ENCODE measurements at regions not wholly inside any gene's neighbourhood (a gene's known extent, or its start where the extent isn't known, plus 50 kb on each side); places are given as distances from the start of the nearest gene placed in this dataset.

- Histone ChIP-seq H3K9me3 (ENCODE audit: control insufficient read depth in 2 of 2, insufficient read depth in 1 of 2, low read depth in 1 of 2, low read length in 1 of 2) (peaks cover 0 to 3% of the 10 kb centered on the region in 2 donors), H3K36me3 (ENCODE audit: control insufficient read depth in 2 of 2, insufficient read depth in 2 of 2, low read length in 1 of 2) (no peaks in the 10 kb centered on the region), H3K4me1 (ENCODE audit: control insufficient read depth in 2 of 2, insufficient read depth in 2 of 2, low read length in 1 of 2) (peaks cover 2 to 3% of the 10 kb centered on the region in 2 donors), H3K4me3 (ENCODE audit: low read depth in 1 of 2, low read length in 2 of 2) (no peak overlapping the region), H3K27ac (ENCODE audit: low read depth in 2 of 2, low read length in 1 of 2) (no peak overlapping the region), H3K27me3 (ENCODE audit: control insufficient read depth in 1 of 2, insufficient read depth in 2 of 2, low read length in 2 of 2) (no peaks in the 10 kb centered on the region)
- 74 to 77% methylated on average over 3 of the region's 3 CpGs for WGBS, 2 donors
Measured at GRCh38 chr11:112778877-112779266, 182.3 kb upstream of the NCAM1 start.

- Histone ChIP-seq H3K27me3 (ENCODE audit: control insufficient read depth in 1 of 2, insufficient read depth in 2 of 2, low read length in 2 of 2) (no peaks in the 10 kb centered on the region), H3K36me3 (ENCODE audit: control insufficient read depth in 2 of 2, insufficient read depth in 2 of 2, low read length in 1 of 2) (no peaks in the 10 kb centered on the region), H3K9me3 (ENCODE audit: control insufficient read depth in 2 of 2, insufficient read depth in 1 of 2, low read depth in 1 of 2, low read length in 1 of 2) (peaks cover 0 to 3% of the 10 kb centered on the region in 2 donors), H3K27ac (ENCODE audit: low read depth in 2 of 2, low read length in 1 of 2) (no peak overlapping the region), H3K4me1 (ENCODE audit: control insufficient read depth in 2 of 2, insufficient read depth in 2 of 2, low read length in 1 of 2) (peaks cover 3 to 5% of the 10 kb centered on the region in 2 donors), H3K4me3 (ENCODE audit: low read depth in 1 of 2, low read length in 2 of 2) (no peak overlapping the region)
- 62 to 66% methylated on average over 19 of the region's 19 CpGs for WGBS, 2 donors
Measured at GRCh38 chr11:112780351-112781087, 180.7 kb upstream of the NCAM1 start.

GRCh38 chr11:112783945-112784322 is 177.3 kb upstream of the NCAM1 start:
- Histone ChIP-seq H3K36me3 (ENCODE audit: control insufficient read depth in 2 of 2, insufficient read depth in 2 of 2, low read length in 1 of 2) (no peaks in the 10 kb centered on the region), H3K27me3 (ENCODE audit: control insufficient read depth in 1 of 2, insufficient read depth in 2 of 2, low read length in 2 of 2) (no peaks in the 10 kb centered on the region), H3K4me3 (ENCODE audit: low read depth in 1 of 2, low read length in 2 of 2) (no peak overlapping the region), H3K27ac (ENCODE audit: low read depth in 2 of 2, low read length in 1 of 2) (no peak overlapping the region), H3K9me3 (ENCODE audit: control insufficient read depth in 2 of 2, insufficient read depth in 1 of 2, low read depth in 1 of 2, low read length in 1 of 2) (peaks cover 0 to 3% of the 10 kb centered on the region in 2 donors), H3K4me1 (ENCODE audit: control insufficient read depth in 2 of 2, insufficient read depth in 2 of 2, low read length in 1 of 2) (peaks cover 3 to 5% of the 10 kb centered on the region in 2 donors)
- WGBS, 2 donors: 79 to 88% methylated on average over 4 of the region's 4 CpGs

DNA sequence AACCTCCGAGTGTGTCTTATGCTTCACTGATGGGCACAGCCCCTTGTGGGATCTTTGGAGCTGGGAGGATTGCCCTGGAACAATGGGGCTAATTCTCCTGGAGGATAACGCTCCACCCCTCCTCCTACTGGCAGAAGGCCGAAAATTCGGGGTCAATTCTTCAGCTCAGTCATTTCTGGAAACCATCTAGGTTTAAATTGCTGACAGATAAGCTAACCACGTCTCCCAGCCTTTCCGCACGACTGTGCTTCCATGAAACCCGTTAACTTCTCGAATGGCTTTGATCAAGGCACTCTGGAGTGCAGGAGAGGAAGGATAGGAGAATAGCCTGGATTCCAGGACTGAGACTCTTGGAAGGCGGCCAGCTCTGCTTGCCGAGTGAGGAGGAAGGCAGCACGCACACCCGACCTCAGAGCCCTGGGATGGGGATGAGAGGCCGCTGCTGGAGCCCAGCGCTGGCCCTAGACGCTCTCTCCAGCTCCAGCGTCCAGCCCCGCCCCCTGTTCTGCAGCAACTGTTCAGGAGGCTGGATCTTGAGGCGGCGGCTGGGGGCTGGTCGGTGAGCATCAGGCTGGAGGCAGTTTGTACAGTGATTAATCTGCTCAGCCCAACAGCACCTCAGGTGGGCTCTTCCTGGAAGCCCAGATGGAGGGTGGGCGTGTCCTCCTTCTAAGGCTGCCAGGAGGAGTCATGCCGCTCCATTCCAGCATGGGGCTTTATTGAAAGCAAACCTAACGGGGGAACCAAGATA is 176.7 kb upstream of the NCAM1 start:
- Histone ChIP-seq H3K36me3 (ENCODE audit: control insufficient read depth in 2 of 2, insufficient read depth in 2 of 2, low read length in 1 of 2) (no peaks in the 10 kb centered on the region), H3K27me3 (ENCODE audit: control insufficient read depth in 1 of 2, insufficient read depth in 2 of 2, low read length in 2 of 2) (no peaks in the 10 kb centered on the region), H3K9me3 (ENCODE audit: control insufficient read depth in 2 of 2, insufficient read depth in 1 of 2, low read depth in 1 of 2, low read length in 1 of 2) (peaks cover 0 to 3% of the 10 kb centered on the region in 2 donors), H3K27ac (ENCODE audit: low read depth in 2 of 2, low read length in 1 of 2) (no peak overlapping the region), H3K4me1 (ENCODE audit: control insufficient read depth in 2 of 2, insufficient read depth in 2 of 2, low read length in 1 of 2) (peaks cover 3 to 5% of the 10 kb centered on the region in 2 donors), H3K4me3 (ENCODE audit: low read depth in 1 of 2, low read length in 2 of 2) (no peak overlapping the region)
- 45 to 51% methylated on average over 24 of the region's 24 CpGs for WGBS, 2 donors

- Histone ChIP-seq H3K4me1 (ENCODE audit: control insufficient read depth in 2 of 2, insufficient read depth in 2 of 2, low read length in 1 of 2) (peaks cover 3 to 5% of the 10 kb centered on the region in 2 donors), H3K36me3 (ENCODE audit: control insufficient read depth in 2 of 2, insufficient read depth in 2 of 2, low read length in 1 of 2) (no peaks in the 10 kb centered on the region), H3K27me3 (ENCODE audit: control insufficient read depth in 1 of 2, insufficient read depth in 2 of 2, low read length in 2 of 2) (no peaks in the 10 kb centered on the region), H3K27ac (ENCODE audit: low read depth in 2 of 2, low read length in 1 of 2) (no peak overlapping the region), H3K9me3 (ENCODE audit: control insufficient read depth in 2 of 2, insufficient read depth in 1 of 2, low read depth in 1 of 2, low read length in 1 of 2) (no peaks in the 10 kb centered on the region), H3K4me3 (ENCODE audit: low read depth in 1 of 2, low read length in 2 of 2) (no peak overlapping the region)
- WGBS, 2 donors: 51 to 53% methylated on average over 7 of the region's 7 CpGs
Measured at GRCh38 chr11:112785149-112785548, 176.1 kb upstream of the NCAM1 start.

DNA sequence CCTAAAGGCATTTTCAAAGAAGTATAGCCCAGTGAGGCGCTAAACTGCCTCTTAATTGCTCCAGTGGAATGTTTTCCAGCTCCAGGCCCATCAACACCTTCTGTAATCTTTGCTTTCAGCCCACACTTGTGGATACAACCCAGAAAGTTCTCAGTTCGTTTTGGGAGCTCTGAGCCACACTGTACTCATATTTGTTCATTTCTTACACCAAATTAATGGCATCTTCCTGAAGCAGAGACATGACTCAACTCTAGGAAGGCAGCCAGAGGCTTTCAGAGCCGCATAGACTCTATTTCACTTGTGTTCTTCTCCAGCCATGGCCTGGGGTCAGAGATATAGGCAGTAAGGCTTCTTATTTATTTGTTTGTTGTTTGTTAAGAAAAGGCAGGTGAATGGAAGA is 175.5 kb upstream of the NCAM1 start:
- Histone ChIP-seq H3K27ac (ENCODE audit: low read depth in 2 of 2, low read length in 1 of 2) (no peak overlapping the region), H3K4me3 (ENCODE audit: low read depth in 1 of 2, low read length in 2 of 2) (no peak overlapping the region), H3K9me3 (ENCODE audit: control insufficient read depth in 2 of 2, insufficient read depth in 1 of 2, low read depth in 1 of 2, low read length in 1 of 2) (no peaks in the 10 kb centered on the region), H3K36me3 (ENCODE audit: control insufficient read depth in 2 of 2, insufficient read depth in 2 of 2, low read length in 1 of 2) (no peaks in the 10 kb centered on the region), H3K4me1 (ENCODE audit: control insufficient read depth in 2 of 2, insufficient read depth in 2 of 2, low read length in 1 of 2) (peaks cover 0 to 2% of the 10 kb centered on the region in 2 donors), H3K27me3 (ENCODE audit: control insufficient read depth in 1 of 2, insufficient read depth in 2 of 2, low read length in 2 of 2) (no peaks in the 10 kb centered on the region)
- WGBS, 2 donors: 36 to 38% methylated on average over 3 of the region's 3 CpGs

DNA sequence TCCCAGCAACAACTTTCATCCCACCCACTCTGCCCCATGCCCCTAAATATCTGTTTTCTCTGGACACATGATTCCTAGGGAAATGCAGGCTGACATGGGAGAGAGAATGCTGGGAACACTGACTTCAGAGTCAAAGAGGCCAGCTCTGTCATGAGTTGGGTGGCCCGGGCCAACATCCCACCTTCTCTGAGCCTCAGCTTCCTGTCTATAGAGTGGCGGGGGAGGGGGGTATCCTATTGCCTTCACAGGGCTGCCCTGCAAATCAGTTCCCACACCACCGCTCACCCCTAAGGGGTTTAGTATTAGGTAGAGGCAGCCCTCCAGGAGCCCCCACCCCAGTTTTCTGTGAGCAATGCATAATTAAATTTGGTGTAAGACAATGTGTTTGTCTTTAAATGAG is 175.0 kb upstream of the NCAM1 start:
- no peaks in the 10 kb centered on the region for H3K27me3 ChIP-seq (ENCODE audit: control insufficient read depth in 1 of 2, insufficient read depth in 2 of 2, low read length in 2 of 2)
- H3K36me3 ChIP-seq (ENCODE audit: control insufficient read depth in 2 of 2, insufficient read depth in 2 of 2, low read length in 1 of 2): no peaks in the 10 kb centered on the region
- H3K4me3 ChIP-seq (ENCODE audit: low read depth in 1 of 2, low read length in 2 of 2): no peak overlapping the region
- WGBS, 2 donors: 85% methylated on average over 3 of the region's 3 CpGs
- H3K27ac ChIP-seq (ENCODE audit: low read depth in 2 of 2, low read length in 1 of 2): no peak overlapping the region
- no peaks in the 10 kb centered on the region for H3K9me3 ChIP-seq (ENCODE audit: control insufficient read depth in 2 of 2, insufficient read depth in 1 of 2, low read depth in 1 of 2, low read length in 1 of 2)
- H3K4me1 ChIP-seq (ENCODE audit: control insufficient read depth in 2 of 2, insufficient read depth in 2 of 2, low read length in 1 of 2): peaks cover 0 to 2% of the 10 kb centered on the region in 2 donors

DNA sequence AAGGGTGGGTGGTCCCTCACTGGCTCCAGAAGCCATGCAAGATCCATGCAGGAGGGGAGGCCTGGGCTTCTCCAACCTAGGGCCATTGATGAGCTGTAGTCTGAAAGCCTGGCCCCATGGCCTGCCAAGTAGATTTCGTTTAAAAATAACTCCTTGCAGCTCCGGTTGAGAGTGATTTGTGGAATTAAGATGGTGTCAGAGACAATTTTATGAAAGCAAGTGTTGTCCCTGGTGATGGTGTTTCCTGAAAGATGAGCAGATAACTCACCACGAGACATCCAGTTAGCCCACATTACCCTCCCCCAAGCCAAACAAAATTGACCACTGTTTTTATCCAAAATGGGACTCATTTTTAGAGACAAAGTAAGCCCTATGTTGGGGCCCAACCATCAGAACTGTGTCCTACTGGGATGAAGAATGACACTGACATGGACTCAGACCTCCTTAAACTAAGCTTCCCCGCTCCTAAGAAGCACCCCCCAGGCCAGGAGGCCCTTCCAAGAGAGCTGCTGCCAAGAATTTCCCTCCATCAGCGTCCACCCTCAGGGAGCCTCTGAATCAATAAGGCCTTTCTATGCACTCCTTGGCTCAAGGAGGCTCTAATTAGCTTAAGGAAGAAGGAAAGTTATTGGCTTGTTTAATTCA is 174.2 kb upstream of the NCAM1 start:
- Histone ChIP-seq H3K27ac (ENCODE audit: low read depth in 2 of 2, low read length in 1 of 2) (no peak overlapping the region), H3K36me3 (ENCODE audit: control insufficient read depth in 2 of 2, insufficient read depth in 2 of 2, low read length in 1 of 2) (no peaks in the 10 kb centered on the region), H3K4me1 (ENCODE audit: control insufficient read depth in 2 of 2, insufficient read depth in 2 of 2, low read length in 1 of 2) (peaks cover 0 to 2% of the 10 kb centered on the region in 2 donors), H3K4me3 (ENCODE audit: low read depth in 1 of 2, low read length in 2 of 2) (no peak overlapping the region), H3K9me3 (ENCODE audit: control insufficient read depth in 2 of 2, insufficient read depth in 1 of 2, low read depth in 1 of 2, low read length in 1 of 2) (no peaks in the 10 kb centered on the region), H3K27me3 (ENCODE audit: control insufficient read depth in 1 of 2, insufficient read depth in 2 of 2, low read length in 2 of 2) (no peaks in the 10 kb centered on the region)
- 65 to 66% methylated on average over 5 of the region's 5 CpGs for WGBS, 2 donors

DNA sequence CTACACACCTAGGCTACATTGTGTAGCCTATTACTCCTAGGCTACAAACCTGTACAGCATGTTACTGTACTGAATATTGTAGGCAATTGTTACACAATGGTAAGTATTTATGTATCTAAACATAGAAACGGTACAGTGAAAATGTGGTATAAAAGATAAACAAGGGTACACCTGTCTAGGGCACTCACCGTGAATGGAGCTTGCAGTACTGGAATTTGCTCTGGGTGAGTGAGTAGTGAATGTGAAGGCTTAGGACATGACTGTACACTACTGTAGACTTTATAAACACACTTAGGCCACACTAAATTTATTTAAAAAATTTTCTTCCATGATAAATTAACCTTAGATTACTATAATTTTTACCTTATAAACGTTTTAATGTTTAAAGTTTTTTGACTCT is 171.7 kb upstream of the NCAM1 start:
- H3K4me3 ChIP-seq (ENCODE audit: low read depth in 1 of 2, low read length in 2 of 2): no peak overlapping the region
- H3K27me3 ChIP-seq (ENCODE audit: control insufficient read depth in 1 of 2, insufficient read depth in 2 of 2, low read length in 2 of 2): no peaks in the 10 kb centered on the region
- H3K9me3 ChIP-seq (ENCODE audit: control insufficient read depth in 2 of 2, insufficient read depth in 1 of 2, low read depth in 1 of 2, low read length in 1 of 2): no peaks in the 10 kb centered on the region
- H3K36me3 ChIP-seq (ENCODE audit: control insufficient read depth in 2 of 2, insufficient read depth in 2 of 2, low read length in 1 of 2): no peaks in the 10 kb centered on the region
- H3K4me1 ChIP-seq (ENCODE audit: control insufficient read depth in 2 of 2, insufficient read depth in 2 of 2, low read length in 1 of 2): peaks cover 0 to 2% of the 10 kb centered on the region in 2 donors
- WGBS, 2 donors: 47 to 52% methylated on average over 3 of the region's 3 CpGs
- H3K27ac ChIP-seq (ENCODE audit: low read depth in 2 of 2, low read length in 1 of 2): no peak overlapping the region

Data from esophagus (tissue), 2 donors.